ENCODE measurements at regions not wholly inside any gene's neighbourhood (a gene's known extent, or its start where the extent isn't known, plus 50 kb on each side); places are given as distances from the start of the nearest gene placed in this dataset.

DNA sequence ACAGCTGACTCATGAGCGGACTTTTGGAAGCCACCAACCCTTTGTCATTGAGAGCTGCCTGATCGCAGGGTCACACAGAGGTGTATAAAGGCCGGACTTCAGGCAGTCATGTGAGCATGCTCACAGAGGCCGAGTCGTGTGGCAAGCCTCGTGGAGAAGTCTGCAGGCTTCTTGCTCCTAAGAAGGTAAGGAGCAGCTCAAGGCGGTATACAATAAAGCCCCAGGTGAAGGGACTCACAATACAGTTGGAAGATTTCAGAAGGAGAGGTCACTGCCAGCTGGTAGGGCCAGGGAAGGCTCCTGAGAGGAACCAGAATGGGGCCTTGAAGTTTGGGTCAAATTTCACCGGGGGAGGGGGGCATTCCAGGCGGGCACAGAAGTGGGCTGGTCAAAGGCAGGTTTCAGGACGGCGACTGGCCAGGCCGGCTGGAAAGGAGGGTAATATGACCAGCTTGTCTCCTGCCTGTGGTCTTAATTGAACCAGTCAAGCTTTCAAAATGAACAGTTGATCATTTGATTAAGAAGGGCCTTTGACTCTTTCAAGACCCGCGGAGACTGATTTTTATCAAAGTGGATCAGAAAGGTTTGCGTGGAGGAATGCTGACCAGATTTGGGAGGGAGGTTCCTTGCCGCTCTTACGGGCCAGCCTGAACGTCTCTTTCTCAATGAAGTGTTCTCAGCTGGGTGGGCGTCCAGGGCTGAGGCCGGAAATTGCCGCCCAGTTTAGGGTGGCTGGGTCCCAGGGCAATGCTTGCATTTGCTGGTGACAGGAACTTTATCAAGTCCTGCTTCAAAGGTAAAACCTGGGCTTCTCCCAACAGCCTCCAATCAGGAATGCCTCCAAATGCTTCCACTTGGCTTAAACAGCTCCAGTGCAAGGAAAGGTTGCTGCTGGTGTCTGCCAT lies 178.6 kb downstream of the EMX2 start:
- TF ChIP-seq EP300 (IDR thresholded peaks at IDR 0.05) (no peak), CTCF (IDR thresholded peaks at IDR 0.05) (no peak), POLR2A (IDR thresholded peaks at IDR 0.05) (no peak)
